Epithelial cell of esophagus (primary cell): ENCODE measurements at regions not wholly inside any gene's neighbourhood (a gene's known extent, or its start where the extent isn't known, plus 50 kb on each side); places are given as distances from the start of the nearest gene placed in this dataset.

Source experiments
- DNase-seq: peaks from one replicate; pipeline ENCODE4 v3.0.0; 2010; ENCODE audit warnings: low read depth
- H3K4me3 ChIP-seq: 2 replicates; pipeline ENCODE4 v1.5.1; 2011; ENCODE audit warnings: mild to moderate bottlenecking, low read length, control low read depth
- TF ChIP-seq, protein P1 (sequence below): IDR thresholded peaks from 2 replicates; pipeline ENCODE4 v1.5.1; 2011; ENCODE audit warnings: low read depth, mild to moderate bottlenecking, low read length, control low read depth, inconsistent platforms; ENCODE audit not compliant: insufficient read depth; ENCODE audit errors: missing control alignments

DNA sequence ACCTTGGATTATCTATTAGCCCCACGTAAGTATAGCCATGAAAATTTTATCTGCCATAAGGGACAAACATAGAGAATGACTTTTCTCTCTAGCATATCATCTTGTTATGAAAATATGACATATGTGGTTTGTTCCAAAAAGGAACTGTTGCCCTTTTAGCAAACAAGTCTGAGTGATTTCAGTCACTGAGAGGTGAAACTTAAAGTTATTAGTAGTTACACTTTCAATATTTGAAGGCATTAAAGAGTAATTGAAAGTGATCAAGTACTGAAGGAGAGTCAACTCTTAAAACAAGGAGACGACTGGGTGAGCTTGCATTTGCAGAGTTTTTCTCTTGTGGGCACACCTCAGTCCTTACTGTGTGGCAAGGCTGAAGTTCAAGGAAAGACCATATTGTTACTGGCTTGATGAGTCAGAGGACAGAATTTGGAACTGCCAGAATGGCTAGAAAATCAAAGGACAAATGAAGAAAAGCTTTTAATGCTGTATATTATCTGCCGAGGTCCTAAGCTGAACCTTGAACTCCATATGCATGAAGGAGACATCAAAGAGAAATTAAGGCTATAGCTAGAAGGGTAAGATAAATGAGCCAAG lies 205.1 kb upstream of the EMCN start:
- DNase-seq = no peak
- TF ChIP-seq, protein P1, sequence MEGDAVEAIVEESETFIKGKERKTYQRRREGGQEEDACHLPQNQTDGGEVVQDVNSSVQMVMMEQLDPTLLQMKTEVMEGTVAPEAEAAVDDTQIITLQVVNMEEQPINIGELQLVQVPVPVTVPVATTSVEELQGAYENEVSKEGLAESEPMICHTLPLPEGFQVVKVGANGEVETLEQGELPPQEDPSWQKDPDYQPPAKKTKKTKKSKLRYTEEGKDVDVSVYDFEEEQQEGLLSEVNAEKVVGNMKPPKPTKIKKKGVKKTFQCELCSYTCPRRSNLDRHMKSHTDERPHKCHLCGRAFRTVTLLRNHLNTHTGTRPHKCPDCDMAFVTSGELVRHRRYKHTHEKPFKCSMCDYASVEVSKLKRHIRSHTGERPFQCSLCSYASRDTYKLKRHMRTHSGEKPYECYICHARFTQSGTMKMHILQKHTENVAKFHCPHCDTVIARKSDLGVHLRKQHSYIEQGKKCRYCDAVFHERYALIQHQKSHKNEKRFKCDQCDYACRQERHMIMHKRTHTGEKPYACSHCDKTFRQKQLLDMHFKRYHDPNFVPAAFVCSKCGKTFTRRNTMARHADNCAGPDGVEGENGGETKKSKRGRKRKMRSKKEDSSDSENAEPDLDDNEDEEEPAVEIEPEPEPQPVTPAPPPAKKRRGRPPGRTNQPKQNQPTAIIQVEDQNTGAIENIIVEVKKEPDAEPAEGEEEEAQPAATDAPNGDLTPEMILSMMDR = no peak
- H3K4me3 ChIP-seq = no peak overlapping the region

DNA sequence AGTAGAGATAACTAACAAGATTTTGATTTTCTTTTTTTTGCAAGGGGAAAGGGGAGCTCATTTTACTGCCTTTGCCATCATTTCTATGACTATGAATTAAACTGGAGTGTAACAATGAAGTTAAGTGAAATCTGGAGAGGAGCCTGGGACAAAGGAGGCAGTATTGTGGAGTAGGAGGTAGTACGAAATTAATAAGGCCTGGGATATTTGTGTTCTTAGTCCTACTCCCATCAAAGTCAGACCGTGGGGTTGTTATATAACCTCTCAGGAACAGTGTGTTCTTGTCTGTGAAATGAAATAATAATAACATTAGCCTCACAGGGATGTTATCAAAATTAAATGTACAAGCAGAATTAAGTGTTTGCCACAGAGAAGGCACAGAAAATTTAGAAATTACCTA lies 204.3 kb upstream of the EMCN start:
- TF ChIP-seq, protein P1 = no peak
- no peak overlapping the region for H3K4me3 ChIP-seq
- no peak for DNase-seq

DNA sequence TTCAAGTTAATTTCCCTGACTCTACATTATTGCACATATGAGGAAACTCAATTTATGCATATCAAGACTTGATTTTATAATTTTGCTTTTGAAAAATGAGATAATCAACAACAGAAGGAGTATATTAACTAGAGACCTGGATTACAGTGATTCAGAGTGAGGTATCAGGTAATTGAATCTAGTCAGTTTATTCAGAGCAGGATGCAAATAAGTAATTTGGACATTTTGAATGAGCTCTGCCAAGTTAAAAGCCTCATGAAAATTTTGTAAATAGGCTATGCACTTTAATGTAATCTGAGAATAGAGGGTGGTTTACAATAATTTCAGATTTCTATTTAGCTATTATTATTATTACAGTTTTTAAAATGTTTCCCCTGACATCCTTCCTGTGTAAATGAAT lies 203.7 kb upstream of the EMCN start:
- H3K4me3 ChIP-seq = no peak overlapping the region
- no peak for DNase-seq
- TF ChIP-seq, protein P1 = no peak

DNA sequence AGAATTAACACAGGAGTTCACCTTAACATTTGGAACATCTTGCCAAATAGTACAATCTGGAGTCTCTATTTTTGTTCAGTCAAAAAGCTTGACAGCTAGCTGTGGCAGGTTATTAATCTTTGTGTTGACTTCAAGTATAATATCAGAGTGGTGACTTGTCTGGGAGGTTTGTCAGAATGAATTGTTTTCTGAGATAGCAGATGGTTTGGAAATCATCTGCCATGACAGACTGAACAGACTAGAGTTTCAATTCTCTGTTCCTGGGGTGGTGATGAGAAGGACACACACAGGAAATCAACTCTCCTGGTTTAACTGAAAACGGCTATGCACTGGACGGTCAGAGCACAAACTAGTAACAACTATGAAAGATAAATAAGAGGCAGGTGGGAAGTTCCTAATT lies 203.3 kb upstream of the EMCN start:
- no peak for DNase-seq
- H3K4me3 ChIP-seq = no peak overlapping the region
- TF ChIP-seq, protein P1 = no peak

DNA sequence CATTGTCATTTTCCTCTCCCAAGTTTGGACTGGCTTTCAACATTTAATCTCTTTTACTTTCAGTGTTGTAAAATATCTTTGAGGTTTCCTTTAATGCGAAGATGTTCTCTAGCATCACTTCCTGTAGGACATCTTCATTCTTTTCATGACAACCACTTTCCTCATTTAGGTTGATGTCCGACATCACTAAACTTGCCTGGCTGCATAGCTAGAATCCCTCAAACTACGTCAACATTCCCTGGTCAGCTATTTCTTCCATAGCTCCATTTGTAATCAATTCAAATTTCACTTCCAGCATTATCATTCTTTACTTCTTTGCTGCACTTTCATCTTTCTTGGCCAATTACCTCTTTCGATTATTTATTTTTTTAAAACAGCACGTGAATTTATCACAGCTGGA lies 198.6 kb upstream of the EMCN start:
- DNase-seq = no peak
- TF ChIP-seq, protein P1 = no peak
- no peak overlapping the region for H3K4me3 ChIP-seq

DNA sequence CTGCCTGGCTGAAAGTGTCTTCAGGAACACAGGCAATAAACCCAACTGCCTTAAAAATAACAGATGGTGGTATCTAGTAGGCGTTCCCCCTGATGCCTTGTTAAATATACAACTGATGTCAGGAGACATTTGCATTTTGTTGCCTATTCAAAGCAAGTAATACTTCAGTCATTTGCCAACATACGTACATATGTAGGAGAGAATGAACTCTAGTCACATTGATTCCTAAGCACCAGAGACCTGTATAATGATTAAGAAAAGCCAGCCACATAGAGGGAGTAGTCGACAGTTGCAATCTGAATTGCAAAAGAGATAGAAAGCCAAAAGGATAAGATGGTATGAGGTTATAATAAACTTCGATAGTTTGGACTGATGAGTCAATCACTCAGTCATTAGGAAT lies 191.0 kb upstream of the EMCN start:
- TF ChIP-seq, protein P1 = no peak
- no peak for DNase-seq

DNA sequence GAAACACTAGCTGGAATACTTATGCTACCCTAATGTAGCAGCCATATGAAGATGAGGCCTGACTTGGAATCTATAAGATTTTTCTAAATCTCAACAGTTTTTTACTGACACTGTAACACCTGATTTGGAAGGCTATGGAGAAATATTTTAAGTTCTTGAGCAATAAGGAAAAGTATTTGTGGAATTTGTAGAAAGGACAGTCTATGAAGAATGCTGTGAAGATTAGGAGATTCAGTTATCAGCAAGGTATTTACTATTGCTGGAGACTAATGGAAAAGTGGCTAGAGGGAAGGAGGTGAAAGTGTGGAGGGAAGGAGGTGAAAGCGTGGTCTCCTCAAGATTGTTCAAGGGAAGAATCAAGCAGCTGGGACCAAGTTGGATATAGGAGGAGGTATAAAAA lies 190.0 kb upstream of the EMCN start:
- H3K4me3 ChIP-seq = no peak overlapping the region
- no peak for DNase-seq
- TF ChIP-seq, protein P1 = no peak

More for the DNA sequence above, 191.0 kb upstream of the EMCN start:
- no peak overlapping the region for H3K4me3 ChIP-seq
